ENCODE measurements at regions not wholly inside any gene's neighbourhood (a gene's known extent, or its start where the extent isn't known, plus 50 kb on each side); places are given as distances from the start of the nearest gene placed in this dataset.

DNA sequence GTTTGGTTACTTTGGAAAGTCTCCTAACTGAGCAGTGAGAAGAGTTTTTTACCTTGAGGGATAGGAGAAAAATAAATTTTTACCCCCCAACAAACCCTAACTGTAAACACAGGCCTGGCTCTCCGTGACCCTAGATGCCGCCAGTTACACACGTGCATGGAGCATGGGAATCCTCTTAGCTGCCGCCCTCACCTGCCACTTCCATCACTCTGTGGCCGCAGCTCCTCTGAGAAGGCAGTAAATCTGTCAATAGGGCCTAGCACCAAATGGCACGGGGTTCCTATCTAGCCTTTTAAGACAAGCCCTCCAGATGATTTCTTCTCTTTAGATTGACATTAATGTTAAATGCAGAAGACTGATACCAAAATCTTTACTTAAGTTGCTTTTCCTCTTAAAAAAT is 330.3 kb upstream of the FAM241A start:
- DNase-seq, result no peak

DNA sequence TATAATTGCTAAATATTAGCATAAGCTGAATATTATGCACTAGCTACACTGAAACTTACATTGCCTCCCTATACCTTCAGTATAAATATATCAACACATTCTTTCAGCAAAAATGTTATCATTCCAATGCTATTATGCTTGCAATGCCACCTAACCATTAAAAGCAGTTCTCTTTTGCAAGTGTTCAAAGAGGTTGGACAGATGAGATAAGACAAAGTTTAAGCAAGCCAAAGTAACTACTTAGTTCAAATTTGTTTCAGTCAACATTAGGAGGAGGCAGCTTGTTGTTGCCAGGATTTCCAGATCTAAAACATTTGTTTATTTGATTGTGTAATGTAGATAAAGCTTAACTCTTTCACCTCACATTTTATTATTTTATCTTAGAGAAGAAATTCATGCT is 323.9 kb upstream of the FAM241A start:
- no peak for DNase-seq

- no peak for DNase-seq
These were observed 308.7 kb upstream of the FAM241A start for GRCh38 chr4:111836601-111837000.

DNA sequence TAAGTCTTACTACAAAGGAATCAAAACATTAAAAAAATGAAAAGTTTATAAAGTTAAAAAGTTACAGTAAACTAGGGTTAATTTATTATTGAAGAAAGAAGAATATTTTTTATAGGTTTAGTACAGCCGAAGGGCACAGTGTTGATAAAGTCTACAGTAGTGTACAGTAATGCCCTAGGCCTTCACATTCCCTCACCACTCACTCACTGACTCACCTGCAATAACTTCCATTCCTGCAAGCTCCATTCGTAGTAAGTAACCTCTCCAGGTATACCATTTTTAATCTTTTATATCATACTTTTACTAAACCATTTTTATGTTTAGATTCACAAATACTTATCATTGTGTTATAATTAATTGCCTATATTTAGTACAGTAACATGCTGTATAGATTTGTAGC is 307.5 kb upstream of the FAM241A start:
- no peak for DNase-seq

GRCh38 chr4:111838406-111838930 is 306.8 kb upstream of the FAM241A start:
- DNase-seq, result no peak

- no peak for DNase-seq
These were observed 306.1 kb upstream of the FAM241A start for GRCh38 chr4:111839141-111839540.

- no peak for DNase-seq
These were observed 302.9 kb upstream of the FAM241A start for GRCh38 chr4:111842336-111842735.

DNA sequence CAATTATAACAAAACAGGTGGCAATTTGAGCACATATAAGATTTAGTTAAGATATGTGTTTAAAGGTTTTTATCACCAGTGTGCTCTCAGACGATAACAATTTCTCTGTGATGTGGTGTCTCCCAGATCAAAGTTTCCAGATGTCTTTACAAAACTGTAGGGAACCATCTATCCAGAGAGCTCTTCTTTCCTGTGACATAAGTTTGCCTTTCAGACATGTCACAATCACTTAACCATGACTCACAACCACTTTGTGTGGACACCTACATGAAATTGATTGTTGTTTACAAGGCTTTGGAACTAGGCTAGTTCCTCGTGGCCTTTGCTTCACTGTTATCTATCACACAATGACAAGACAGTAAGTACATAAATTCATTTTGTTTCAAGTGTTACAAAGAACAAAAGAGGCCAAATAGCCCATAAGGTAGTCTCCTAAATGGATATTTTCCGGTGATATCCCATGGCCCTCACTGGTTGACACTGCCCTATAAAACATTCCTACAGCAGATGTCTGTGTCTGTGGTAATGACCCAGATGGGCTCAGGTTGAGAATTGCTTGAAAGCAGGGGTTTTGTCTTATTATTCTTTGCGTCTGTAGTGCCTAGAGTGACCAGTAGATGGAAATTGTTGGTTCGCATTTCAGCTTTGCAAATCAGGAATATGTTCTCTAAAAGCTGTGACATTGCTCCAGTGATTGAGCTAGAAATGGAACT is 297.8 kb upstream of the FAM241A start:
- no peak for DNase-seq

- DNase-seq, result no peak
These were observed 295.4 kb upstream of the FAM241A start for GRCh38 chr4:111849746-111850284.

DNA sequence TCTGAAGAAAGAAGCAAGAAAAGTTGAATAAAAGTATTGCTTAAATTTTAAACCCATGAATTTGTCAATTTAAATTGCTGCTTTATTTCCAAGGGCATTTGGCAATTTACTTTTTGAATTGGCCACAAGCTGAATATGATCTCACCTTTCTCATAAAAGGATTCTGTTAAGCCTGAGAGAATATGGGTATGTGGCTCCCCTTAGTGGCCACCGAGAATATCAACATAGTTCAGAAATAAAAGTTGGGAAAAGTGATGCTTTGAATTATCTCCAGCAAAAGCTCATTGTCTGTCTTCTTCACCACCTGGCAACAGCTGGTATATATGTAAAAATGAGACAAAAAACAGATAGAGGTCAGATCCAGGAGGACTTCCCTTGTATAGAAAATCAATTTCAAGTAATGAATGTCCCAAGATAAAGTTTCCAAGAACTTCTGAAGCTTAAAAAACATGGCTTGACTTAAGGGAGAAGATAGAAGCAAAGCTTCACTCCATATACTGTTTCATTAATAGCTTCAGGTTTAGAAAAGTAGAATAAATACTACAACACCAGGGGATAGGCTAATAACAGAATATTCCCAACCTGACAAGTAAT is 290.7 kb upstream of the FAM241A start:
- DNase-seq, result no peak

GRCh38 chr4:111855308-111855707 is 289.9 kb upstream of the FAM241A start:
- no peak for DNase-seq

- no peak for DNase-seq
These were observed 281.2 kb upstream of the FAM241A start for GRCh38 chr4:111864066-111864465.

DNA sequence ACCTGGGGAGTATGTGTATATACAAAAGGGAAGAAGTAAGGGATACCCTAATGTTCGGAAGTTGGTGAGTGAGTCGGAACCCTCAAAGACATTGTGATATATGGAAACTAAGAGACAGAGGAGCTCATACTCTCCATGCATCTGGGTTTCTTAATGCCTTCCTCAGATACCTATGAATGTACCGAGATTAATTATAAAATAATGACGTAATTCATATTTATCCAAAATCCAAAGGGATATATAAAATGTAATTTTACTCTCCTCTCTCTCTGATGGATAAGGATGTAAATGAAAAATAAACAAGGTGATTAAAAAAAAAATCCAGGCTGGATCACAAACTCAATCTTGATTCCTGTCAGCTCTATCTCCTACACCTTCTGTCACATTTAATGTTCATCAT is 275.9 kb upstream of the FAM241A start:
- DNase-seq, result no peak

- DNase-seq, result no peak
These were observed 273.5 kb upstream of the FAM241A start for GRCh38 chr4:111871802-111872201.

DNA sequence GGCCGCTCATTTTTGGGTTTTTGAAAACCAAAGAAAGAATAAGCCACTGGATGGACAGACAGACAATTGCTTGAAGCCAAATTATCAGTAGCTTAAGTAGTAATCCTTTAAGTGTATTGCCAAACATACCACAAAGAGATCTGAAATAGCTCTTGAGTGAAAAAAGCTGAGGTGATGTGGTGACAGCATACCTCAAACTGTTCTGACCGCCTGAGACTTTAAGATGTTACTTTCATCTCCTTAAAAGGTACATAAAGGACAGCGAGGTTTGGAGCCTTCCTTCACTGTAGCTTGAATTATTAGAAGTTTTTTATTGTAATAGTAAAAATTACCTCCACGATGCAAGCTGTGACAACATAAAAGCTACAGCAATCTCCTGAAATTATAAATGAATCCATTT is 271.5 kb upstream of the FAM241A start:
- DNase-seq, result no peak

DNA sequence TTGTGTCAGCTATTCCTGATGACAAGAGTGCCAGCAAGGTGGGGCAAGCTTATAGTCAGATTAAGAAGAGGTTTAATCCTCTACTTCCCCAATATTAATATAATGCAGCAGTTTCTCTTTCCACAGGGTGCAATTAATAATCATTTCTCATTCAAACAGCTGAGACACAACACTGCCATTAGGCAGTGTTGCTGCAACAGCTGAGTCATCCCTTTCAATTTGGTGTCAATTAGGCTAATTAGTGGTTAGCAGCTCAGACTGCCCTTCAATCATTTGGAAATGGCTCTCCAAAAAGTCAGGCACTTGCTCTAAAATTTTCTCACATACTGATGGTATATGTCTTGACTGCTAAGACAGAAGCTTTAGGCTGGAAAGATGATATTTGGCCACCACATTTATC is 265.7 kb upstream of the FAM241A start:
- no peak for DNase-seq

- DNase-seq, result no peak
These were observed 265.1 kb upstream of the FAM241A start for GRCh38 chr4:111880116-111880515.

DNA sequence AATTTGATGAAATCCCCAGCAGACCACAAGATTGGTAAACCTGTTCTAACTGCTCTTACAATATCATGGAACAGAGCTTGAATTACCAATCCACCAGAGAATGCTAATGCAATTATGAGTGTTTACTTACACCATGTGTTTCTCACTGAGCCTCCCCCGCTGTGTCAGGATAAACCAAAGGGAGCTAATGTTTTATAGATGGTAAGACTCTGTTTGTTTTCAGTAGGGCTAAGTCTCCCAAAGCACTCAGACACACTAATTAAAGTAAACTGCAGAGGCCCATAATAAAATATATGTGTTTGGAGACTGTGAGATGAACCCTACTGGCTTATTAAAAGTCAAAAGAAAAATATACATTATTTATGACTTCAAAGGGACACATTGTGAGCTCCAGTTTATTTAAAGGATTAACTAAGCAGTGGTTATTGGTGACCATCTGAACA is 261.7 kb upstream of the FAM241A start:
- DNase-seq, result no peak

DNA sequence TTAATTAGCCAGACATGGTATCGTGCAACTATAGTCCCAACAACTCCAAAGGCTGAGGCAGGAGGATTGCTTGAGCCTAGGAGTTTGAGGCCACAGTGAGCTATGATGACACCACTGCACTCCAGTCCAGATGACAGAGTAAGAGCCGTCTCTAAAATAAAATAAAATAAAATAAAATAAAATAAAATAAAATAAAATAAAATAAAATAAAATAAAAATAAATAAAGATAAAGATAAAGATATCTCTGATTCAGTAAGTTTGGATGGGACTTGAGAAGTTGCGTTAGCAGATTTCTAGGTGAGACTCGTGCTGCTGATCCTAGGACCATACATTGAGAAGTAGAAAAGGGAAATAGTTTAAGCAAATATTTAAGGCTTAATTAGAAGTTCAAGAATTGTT is 254.8 kb upstream of the FAM241A start:
- no peak for DNase-seq

- DNase-seq, result no peak
These were observed 239.7 kb upstream of the FAM241A start for GRCh38 chr4:111905511-111905910.

- no peak for DNase-seq
These were observed 225.6 kb upstream of the FAM241A start for GRCh38 chr4:111919639-111920038.

- no peak for DNase-seq
These were observed 223.5 kb upstream of the FAM241A start for GRCh38 chr4:111921714-111922113.

GRCh38 chr4:111923786-111924185 is 221.5 kb upstream of the FAM241A start:
- no peak for DNase-seq

DNA sequence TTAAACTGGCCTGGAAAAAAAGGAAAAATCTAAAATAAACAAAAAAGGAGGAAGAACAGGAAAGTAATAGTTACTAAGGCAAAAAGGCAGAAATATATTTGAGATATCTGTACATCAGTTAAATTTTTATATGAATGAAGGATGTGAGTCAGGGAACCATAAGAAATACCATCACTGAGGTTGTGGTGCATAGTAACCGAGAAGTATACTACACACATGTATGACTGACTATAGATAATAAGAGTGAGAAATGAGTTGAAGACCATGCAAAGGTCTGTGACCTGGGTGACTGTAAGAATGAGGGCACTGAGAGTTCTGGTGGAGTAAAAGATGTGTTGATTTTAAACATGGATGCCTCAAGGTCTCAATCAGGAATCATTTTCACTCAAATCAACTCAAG is 220.6 kb upstream of the FAM241A start:
- DNase-seq, result no peak

Data from CD4-positive, alpha-beta T cell treated with Interleukin-1 beta for 1 hour (primary cell).